OCI-LY7 (cell line): ENCODE measurements at regions not wholly inside any gene's neighbourhood (a gene's known extent, or its start where the extent isn't known, plus 50 kb on each side); places are given as distances from the start of the nearest gene placed in this dataset.
"Not testable (repeated sequence)": the region's sequence is repeated elsewhere in the genome, so short reads cannot be mapped to it uniquely, and the experiment has no call there.

Experiments used
- BruUV-seq: library from RNA; stranded (reverse); fragments of 400-500 nt; replicated peaks from 2 replicates; lab custom pipeline; 2021; lab: Mats Ljungman, UMichigan
- CTCF ChIA-PET: fragments of 300-600 bp; sonication (Branson Sonifier 250); formaldehyde crosslinking; loops from one replicate; lab custom pipeline; 2022; ENCODE audit warnings: antibody characterized with exemption; ENCODE audit not compliant: unreplicated experiment; lab: Charles Lee
- POLR2A ChIA-PET: fragments of 300-600 bp; sonication (Branson Sonifier 250); formaldehyde crosslinking; loops from one replicate; lab custom pipeline; 2022; ENCODE audit warnings: antibody characterized with exemption; lab: Charles Lee
- DNase-seq: peaks from one replicate; pipeline ENCODE4 v3.0.0-alpha.2; 2015; ENCODE audit warnings: low spot score
- H2AFZ ChIP-seq: fragments of 200-600 bp; sonication (generic), shearing (Covaris generic); 2 replicates; pipeline ENCODE4 v1.6.1; 2014; ENCODE audit warnings: mild to moderate bottlenecking, antibody characterized with exemption, low read length, moderate library complexity
- H3K27ac ChIP-seq: fragments of 200-600 bp; sonication (generic); 2 replicates; pipeline ENCODE4 v1.5.1; 2014; ENCODE audit warnings: mixed run types, low read depth, mild to moderate bottlenecking, moderate library complexity, low read length, inconsistent platforms; ENCODE audit not compliant: poor library complexity, severe bottlenecking
- H3K36me3 ChIP-seq: fragments of 200-600 bp; sonication (generic); 2 replicates; pipeline ENCODE4 v1.6.1; 2014; ENCODE audit warnings: mild to moderate bottlenecking, antibody characterized with exemption, low read length, moderate library complexity, mixed read lengths; ENCODE audit not compliant: insufficient read depth
- H3K4me1 ChIP-seq: fragments of 200-600 bp; sonication (generic); 2 replicates; pipeline ENCODE4 v1.5.1; 2014; ENCODE audit warnings: mild to moderate bottlenecking, low read length; ENCODE audit not compliant: insufficient read depth, poor library complexity, severe bottlenecking
- H3K4me2 ChIP-seq: fragments of 200-600 bp; sonication (generic); 2 replicates; pipeline ENCODE4 v1.6.1; 2014; ENCODE audit warnings: mild to moderate bottlenecking, low read length
- H3K4me3 ChIP-seq: fragments of 200-600 bp; sonication (generic); 2 replicates; pipeline ENCODE4 v1.5.1; 2014; ENCODE audit warnings: mild to moderate bottlenecking, low read depth, low read length; ENCODE audit not compliant: poor library complexity, severe bottlenecking
- H3K79me2 ChIP-seq: fragments of 200-600 bp; sonication (generic); 2 replicates; pipeline ENCODE4 v1.6.1; 2016; ENCODE audit warnings: low read depth, mild to moderate bottlenecking, low read length, moderate library complexity, mixed read lengths; ENCODE audit not compliant: insufficient read depth
- H3K9me2 ChIP-seq: fragments of 200-600 bp; sonication (generic); 2 replicates; pipeline ENCODE4 v1.6.1; 2016; ENCODE audit warnings: mild to moderate bottlenecking, low read length, mixed read lengths; ENCODE audit not compliant: insufficient read depth
- H3K9me3 ChIP-seq: fragments of 200-600 bp; sonication (generic); 2 replicates; pipeline ENCODE4 v1.6.1; 2014; ENCODE audit warnings: mild to moderate bottlenecking, mixed run types, low read length, mixed read lengths
- H4K20me1 ChIP-seq: fragments of 200-600 bp; sonication (generic); 2 replicates; pipeline ENCODE4 v1.6.1; 2014; ENCODE audit warnings: mild to moderate bottlenecking, antibody characterized with exemption, low read length, moderate library complexity, mixed read lengths; ENCODE audit not compliant: insufficient read depth
- CTCF ChIP-seq: fragments of 200-600 bp; sonication (generic); conservative IDR thresholded peaks from 2 replicates; pipeline ENCODE4 v1.5.1; 2014; ENCODE audit warnings: mild to moderate bottlenecking, antibody characterized with exemption, low read length, moderate library complexity, mixed read lengths
- EZH2phosphoT487 ChIP-seq: fragments of 200-600 bp; sonication (generic); IDR thresholded peaks from 2 replicates; pipeline ENCODE4 v1.6.1; 2018; ENCODE audit warnings: low read depth, borderline replicate concordance, mild to moderate bottlenecking, mixed run types, antibody characterized with exemption, low read length, moderate library complexity, mixed read lengths
- intact Hi-C: fragments of 100-400 bp; cut with micrococcal nuclease; formaldehyde crosslinking; loops from one replicate; pipeline ENCODE4 v1.10.0; 2022; ENCODE audit not compliant: unreplicated experiment

- Histone ChIP-seq H3K9me2 (no peaks in the 10 kb centered on the region), H3K27ac (no peak overlapping the region), H2AFZ (no peak overlapping the region), H3K4me2 (no peak overlapping the region), H3K9me3 (no peaks in the 10 kb centered on the region), H3K4me3 (no peak overlapping the region), H3K4me1 (no peaks in the 10 kb centered on the region), H4K20me1 (no peaks in the 10 kb centered on the region), H3K36me3 (no peaks in the 10 kb centered on the region), H3K79me2 (no peaks in the 10 kb centered on the region)
- no TSS peak for BruUV-seq
- ChIA-PET CTCF (no interaction called here), POLR2A (no interaction called here)
- intact Hi-C loops: no loop called here
- DNase-seq: no peak
- no peak for TF ChIP-seq CTCF
- TF ChIP-seq EZH2phosphoT487: no peak
These were observed 80.1 kb upstream of the SH3PXD2B start for GRCh38 chr5:172534229-172535107.

DNA sequence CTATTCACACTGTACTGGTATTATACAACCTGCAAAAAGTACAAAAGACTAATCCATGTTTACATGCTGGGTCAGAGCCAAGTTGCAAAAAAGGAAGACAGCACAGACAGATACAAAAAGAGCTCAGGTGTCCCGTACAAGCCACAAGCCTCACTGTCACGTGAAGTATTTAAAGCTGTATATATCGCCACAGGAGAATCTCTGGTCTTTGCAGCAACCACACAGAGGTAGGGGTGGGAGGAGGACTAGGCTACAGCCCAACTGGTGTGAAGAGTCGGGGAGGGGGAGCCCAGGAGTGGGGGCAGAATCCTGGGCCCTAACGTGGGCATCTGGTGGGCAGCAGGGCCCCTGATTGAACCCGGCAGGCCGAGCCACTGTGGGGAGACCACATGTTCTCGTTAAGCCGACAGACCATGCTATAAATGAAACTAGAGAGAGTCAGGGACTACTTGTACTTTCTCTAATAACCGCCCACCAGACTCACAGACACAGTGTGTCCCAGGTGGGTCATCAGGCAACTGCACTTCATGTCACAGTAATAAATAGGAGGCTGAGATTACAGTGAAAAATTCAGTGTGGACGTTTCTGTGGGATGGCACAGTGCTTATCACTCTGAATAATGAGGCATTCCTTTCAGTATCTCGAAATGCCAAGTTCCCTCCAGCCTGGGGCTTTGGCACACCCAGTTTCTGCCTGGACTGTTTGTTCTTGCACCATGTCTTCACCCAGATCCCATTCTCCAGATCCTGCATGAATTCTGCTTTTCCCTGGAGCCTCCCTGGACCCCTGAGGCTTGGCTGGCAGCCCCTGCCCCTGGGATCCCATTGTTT is 79.3 kb upstream of the SH3PXD2B start:
- Histone ChIP-seq H3K4me3 (no peak overlapping the region), H3K27ac (no peak overlapping the region), H2AFZ (no peak overlapping the region), H3K9me2 (no peaks in the 10 kb centered on the region), H3K79me2 (no peaks in the 10 kb centered on the region), H3K9me3 (no peaks in the 10 kb centered on the region), H4K20me1 (no peaks in the 10 kb centered on the region), H3K36me3 (no peaks in the 10 kb centered on the region), H3K4me2 (no peak overlapping the region), H3K4me1 (no peaks in the 10 kb centered on the region)
- no peak for DNase-seq
- ChIA-PET POLR2A (interaction anchor here (0.5 kb wide), 1 partner anchor 901 kb away, joined by 3 read pairs; no protein-coding TSS in a partner anchor), CTCF (no interaction called here)
- no TSS peak for BruUV-seq
- intact Hi-C loops: no loop called here
- no peak for TF ChIP-seq CTCF
- no peak for TF ChIP-seq EZH2phosphoT487

DNA sequence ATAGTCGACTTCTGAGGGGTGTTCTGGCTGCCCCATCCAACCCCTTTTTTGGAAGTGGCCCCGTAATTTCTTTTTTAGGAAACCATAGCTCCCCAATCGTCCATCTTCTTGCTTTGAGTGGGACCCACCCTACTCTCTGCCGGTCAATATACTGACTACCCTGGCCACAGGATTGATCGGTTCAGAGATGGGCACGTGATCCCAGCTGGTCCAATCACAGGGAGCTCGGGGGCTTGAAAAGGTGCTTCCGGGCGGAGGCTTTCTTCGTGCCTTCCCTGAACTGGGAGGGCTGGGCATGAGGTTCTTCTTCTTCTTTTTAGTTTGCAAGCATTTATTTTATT is 78.7 kb upstream of the SH3PXD2B start:
- no peaks in the 10 kb centered on the region for H3K79me2 ChIP-seq
- no peak overlapping the region for H3K4me2 ChIP-seq
- H2AFZ ChIP-seq: no peak overlapping the region
- TF ChIP-seq EZH2phosphoT487 (no peak), CTCF (no peak)
- BruUV-seq: no TSS peak
- CTCF ChIA-PET: no interaction called here
- DNase-seq: no peak
- H3K4me3 ChIP-seq: no peak overlapping the region
- intact Hi-C loops: no loop called here
- H3K4me1 ChIP-seq: no peaks in the 10 kb centered on the region
- no peak overlapping the region for H3K27ac ChIP-seq
- POLR2A ChIA-PET: interaction anchor here (0.5 kb wide), 1 partner anchor 902 kb away, joined by 3 read pairs; no protein-coding TSS in a partner anchor
- H3K9me3 ChIP-seq: no peaks in the 10 kb centered on the region
- no peaks in the 10 kb centered on the region for H3K9me2 ChIP-seq
- H3K36me3 ChIP-seq: no peaks in the 10 kb centered on the region
- H4K20me1 ChIP-seq: no peaks in the 10 kb centered on the region

- H3K4me2 ChIP-seq, H3K36me3 ChIP-seq, H3K4me3 ChIP-seq, H3K9me2 ChIP-seq, BruUV-seq, intact Hi-C loops, H4K20me1 ChIP-seq, H3K4me1 ChIP-seq, CTCF ChIA-PET, H2AFZ ChIP-seq, H3K9me3 ChIP-seq, H3K79me2 ChIP-seq, DNase-seq, H3K27ac ChIP-seq: not testable (repeated sequence)
- POLR2A ChIA-PET: interaction anchor here (1.0 kb wide), 1 partner anchor 15 kb away, joined by 3 read pairs; no protein-coding TSS in a partner anchor
These were observed 78.1 kb upstream of the SH3PXD2B start for GRCh38 chr5:172532439-172532838.
